K562 (cell line): ENCODE measurements at regions not wholly inside any gene's neighbourhood (a gene's known extent, or its start where the extent isn't known, plus 50 kb on each side); places are given as distances from the start of the nearest gene placed in this dataset.

Experiments used
- ATAC-seq: fragments of 200-7000 bp; cut with Tn5 transposase; 3 replicates; pipeline ENCODE4 v1.9.1; 2020; ENCODE audit warnings: moderate library complexity
- BruUV-seq: library from RNA; stranded (reverse); fragments of 400-500 nt; replicated peaks from 2 replicates; lab custom pipeline; 2021; lab: Mats Ljungman, UMichigan
- CTCF ChIA-PET: fragments of 300-600 bp; formaldehyde crosslinking; extraction: SDS; loops from one replicate; lab custom pipeline; 2021; ENCODE audit warnings: low intra/inter-chr PET ratio; lab: Yijun Ruan, JAX
- POLR2A ChIA-PET: fragments of 300-600, 350-650 bp; sonication (Branson Sonifier 250); formaldehyde crosslinking; extraction: SDS; loops from one replicate; lab custom pipeline; 2021; ENCODE audit warnings: antibody characterized with exemption, inconsistent platforms; lab: Yijun Ruan, JAX
- DNase-seq, 4 experiments: peaks; one replicate each; pipeline versions ENCODE4 v3.0.0 to v3.0.0-alpha.2; 2011 to 2018; ENCODE audit warnings: low spot score in 3 of 4, mixed read lengths in 3 of 4; ENCODE audit errors: extremely low read depth in 1 of 4
- FAIRE-seq: peaks from 2 replicates; lab custom pipeline; 2011; peaks lifted over from hg19 to GRCh38; lab: Jason Lieb, UNC
- H2AFZ ChIP-seq: 2 replicates; pipeline ENCODE4 v1.6.0; 2011; ENCODE audit warnings: low read depth, low read length, control low read depth, inconsistent platforms
- H3K27ac ChIP-seq: fragments of 200-600 bp; 3 replicates; pipeline ENCODE4 v1.8.0; 2011; ENCODE audit warnings: low read depth, mild to moderate bottlenecking, control low read depth, inconsistent platforms, low read length, moderate library complexity, mixed read lengths; ENCODE audit errors: extremely low read depth
- H3K27me3 ChIP-seq, 2 experiments: fragments of 300-600 bp in 1 of 2; 2 replicates in 1 of 2; 3 replicates in 1 of 2; pipeline versions ENCODE4 v1.6.0 to v1.8.0; 2011; ENCODE audit warnings: inconsistent platforms in 2 of 2, low read length in 2 of 2, mild to moderate bottlenecking in 1 of 2, mixed read lengths in 1 of 2, moderate library complexity in 1 of 2; ENCODE audit not compliant: control insufficient read depth in 2 of 2, insufficient read depth in 2 of 2
- H3K36me3 ChIP-seq: fragments of 300-600 bp; 3 replicates; pipeline ENCODE4 v1.8.0; 2011; ENCODE audit warnings: mild to moderate bottlenecking, low read length, inconsistent platforms; ENCODE audit not compliant: control insufficient read depth, insufficient read depth
- H3K4me1 ChIP-seq, 2 experiments: fragments of 200-600 bp in 1 of 2; replicated peaks in 1 of 2; 2 replicates in 1 of 2; 3 replicates in 1 of 2; pipeline versions ENCODE4 v1.5.1 to v1.8.0; 2011; ENCODE audit warnings: inconsistent platforms in 2 of 2, low read length in 2 of 2, mild to moderate bottlenecking in 1 of 2, mixed read lengths in 1 of 2, moderate library complexity in 1 of 2; ENCODE audit not compliant: control insufficient read depth in 2 of 2, insufficient read depth in 2 of 2
- H3K4me2 ChIP-seq: 2 replicates; pipeline ENCODE4 v1.6.1; 2011; ENCODE audit warnings: low read length, control low read depth, inconsistent platforms, mixed read lengths; ENCODE audit not compliant: insufficient read depth
- H3K4me3 ChIP-seq: fragments of 200-600 bp; sonication (generic), shearing (Covaris generic); 2 replicates; pipeline ENCODE4 v1.5.1; 2016; ENCODE audit warnings: control low read depth, inconsistent platforms
- H3K79me2 ChIP-seq: fragments of 200-600 bp; 3 replicates; pipeline ENCODE4 v1.8.0; 2011; ENCODE audit warnings: low read length, inconsistent platforms; ENCODE audit not compliant: control insufficient read depth, insufficient read depth
- H3K9ac ChIP-seq, 2 experiments: 2 replicates each; pipeline versions ENCODE4 v1.6.0 to v1.6.1; 2011; ENCODE audit warnings: low read depth in 2 of 2, low read length in 2 of 2, control low read depth in 1 of 2, inconsistent platforms in 1 of 2, mild to moderate bottlenecking in 1 of 2, mixed read lengths in 1 of 2; ENCODE audit not compliant: insufficient read depth in 1 of 2
- H3K9me1 ChIP-seq: one replicate; pipeline ENCODE4 v1.6.0; 2011; ENCODE audit warnings: inconsistent platforms, mild to moderate bottlenecking, low read length, moderate library complexity; ENCODE audit not compliant: control insufficient read depth, insufficient read depth
- H3K9me3 ChIP-seq: replicated peaks from 2 replicates; pipeline ENCODE4 v1.5.1; 2011; ENCODE audit warnings: low read depth, low read length, inconsistent platforms; ENCODE audit not compliant: control insufficient read depth, insufficient read depth
- H4K20me1 ChIP-seq: replicated peaks from 2 replicates; pipeline ENCODE4 v1.6.1; 2011; ENCODE audit warnings: low read length, inconsistent platforms, mixed read lengths; ENCODE audit not compliant: control insufficient read depth, insufficient read depth
- ARID4B ChIP-seq: sonication (generic); formaldehyde crosslinking; IDR thresholded peaks from 2 replicates; pipeline ENCODE4 v1.8.0; 2022; ENCODE audit warnings: mild to moderate bottlenecking, missing genetic modification reagents
- CREBBP ChIP-seq: IDR thresholded peaks from one replicate; pipeline ENCODE4 v1.6.1; 2012; ENCODE audit warnings: low read depth, mild to moderate bottlenecking, control low read depth, inconsistent platforms, low read length
- HSF4 ChIP-seq: fragments of 250-450 bp; sonication (Bioruptor Pico); IDR thresholded peaks from 2 replicates; pipeline ENCODE4 v2.1.2; 2022; ENCODE audit warnings: mild to moderate bottlenecking, moderate library complexity, borderline replicate concordance
- PML ChIP-seq: IDR thresholded peaks from 2 replicates; pipeline ENCODE4 v1.6.1; 2012; ENCODE audit warnings: low read length, inconsistent platforms
- SMAD4 ChIP-seq: fragments of 250-450 bp; sonication (Bioruptor Pico); conservative IDR thresholded peaks from 2 replicates; pipeline ENCODE4 v1.8.0; 2021; ENCODE audit warnings: inconsistent platforms, mild to moderate bottlenecking, moderate library complexity
- ZNF121 ChIP-seq: sonication (generic); formaldehyde crosslinking; conservative IDR thresholded peaks from 2 replicates; pipeline ENCODE4 v1.8.0; 2022; ENCODE audit warnings: missing genetic modification reagents
- ZNF41 ChIP-seq: fragments of 250-450 bp; sonication (Bioruptor Pico); conservative IDR thresholded peaks from 2 replicates; pipeline ENCODE4 v1.4.0; 2020; ENCODE audit warnings: mild to moderate bottlenecking
- ZNF717 ChIP-seq: fragments of 250-450 bp; sonication (Bioruptor Pico); IDR thresholded peaks from 2 replicates; pipeline ENCODE4 v1.5.0; 2021
- WGBS: fragments of 100-300 bp; shearing (Covaris generic); methylation state at CpG from one replicate; pipeline ENCODE4 v1.1.6; 2016; ENCODE audit warnings: low coverage, mixed read lengths; ENCODE audit not compliant: insufficient coverage; ENCODE audit errors: missing lambda C conversion rate; 5-methylcytosine and 5-hydroxymethylcytosine counted together
- in situ Hi-C: fragments of 300-500 bp; cut with MboI; formaldehyde crosslinking; loops from 4 replicates; pipeline ENCODE4 v1.15.0; 2018; ENCODE audit warnings: inconsistent platforms, mixed read lengths
- intact Hi-C: fragments of 100-400 bp; cut with micrococcal nuclease; formaldehyde crosslinking; loops from 2 replicates; pipeline ENCODE4 v1.14.2; 2022
- TF ChIP-seq, protein P1 (sequence below): fragments of 250-450 bp; sonication (Bioruptor Pico); IDR thresholded peaks from 2 replicates; pipeline ENCODE4 v1.5.0; 2022; ENCODE audit warnings: mild to moderate bottlenecking
- TF ChIP-seq, protein P2 (sequence below): fragments of 150-350 bp; IDR thresholded peaks from 2 replicates; pipeline ENCODE4 v1.6.1; 2014; ENCODE audit warnings: low read depth, mild to moderate bottlenecking, low read length, borderline replicate concordance

DNA sequence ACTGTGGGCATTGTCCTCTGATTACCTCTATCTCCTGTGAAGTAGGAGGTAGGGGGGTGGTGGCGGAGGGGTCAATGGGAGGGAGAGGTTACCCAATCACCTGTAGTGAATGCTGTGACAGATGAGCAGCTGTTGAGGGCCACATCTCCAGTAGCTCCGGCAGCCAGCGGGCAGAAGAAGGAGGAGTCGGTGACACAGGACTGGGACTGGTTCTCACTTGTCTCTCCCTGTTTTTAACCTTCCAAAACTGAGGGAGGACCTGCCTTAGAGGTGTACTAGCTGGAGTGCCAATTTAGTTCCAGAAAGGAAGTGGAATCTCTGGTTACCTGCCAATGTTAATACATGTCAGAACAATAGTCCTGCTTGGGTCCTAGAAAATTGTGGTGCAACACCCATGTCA lies 56.2 kb upstream of the ENAH start (continued):
- TF ChIP-seq CREBBP (no peak), ZNF41 (no peak), SMAD4 (CRISPR knock-in tag) (no peak), ZNF121 (CRISPR knock-in tag) (no peak), ARID4B (no peak), PML (no peak), HSF4 (CRISPR knock-in tag) (no peak)

DNA sequence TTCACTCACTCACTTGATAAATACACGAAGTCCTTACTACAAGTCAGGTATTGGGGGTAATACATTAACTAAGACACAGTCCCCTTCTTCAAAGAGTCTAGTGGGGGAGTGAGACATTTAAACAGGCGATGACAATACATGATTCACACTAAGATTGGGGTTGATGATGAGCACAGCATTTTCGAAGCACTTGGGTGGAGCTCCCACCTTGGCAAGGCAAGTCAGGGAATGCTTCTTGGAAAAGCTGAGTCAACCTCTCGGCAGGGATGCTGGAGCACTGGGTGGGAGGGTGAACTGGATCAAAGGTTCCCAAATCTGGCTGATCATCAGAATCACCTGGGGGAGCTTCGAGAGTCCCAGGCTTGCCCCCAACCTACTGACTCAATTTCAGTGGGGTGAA lies 57.9 kb upstream of the ENAH start:
- Histone ChIP-seq H3K4me3 (no peak overlapping the region), H3K4me2 (no peak overlapping the region), H3K27ac (no peak overlapping the region), H3K79me2 (no peaks in the 10 kb centered on the region), H4K20me1 (no peaks in the 10 kb centered on the region), H3K27me3 (peaks cover 28 to 52% of the 10 kb centered on the region in 2 experiments), H3K4me1 (no peaks in the 10 kb centered on the region), H3K9me3 (no peaks in the 10 kb centered on the region), H3K9ac (no peak overlapping the region), H2AFZ (no peak overlapping the region), H3K9me1 (no peaks in the 10 kb centered on the region), H3K36me3 (no peaks in the 10 kb centered on the region)
- in situ Hi-C loops, result no loop called here
- intact Hi-C loops, result no loop called here
- ChIA-PET CTCF (no interaction called here), POLR2A (interaction anchor here (0.6 to 0.7 kb wide), 2 partner anchors 220 to 407 kb away, joined by 3 read pairs; no protein-coding TSS in a partner anchor)
- no peak for DNase-seq
- BruUV-seq, result no TSS peak
- no peak for FAIRE-seq
- 0% methylated on average over 5 of the region's 5 CpGs for WGBS
- ATAC-seq, result no peak
- TF ChIP-seq, protein P1, sequence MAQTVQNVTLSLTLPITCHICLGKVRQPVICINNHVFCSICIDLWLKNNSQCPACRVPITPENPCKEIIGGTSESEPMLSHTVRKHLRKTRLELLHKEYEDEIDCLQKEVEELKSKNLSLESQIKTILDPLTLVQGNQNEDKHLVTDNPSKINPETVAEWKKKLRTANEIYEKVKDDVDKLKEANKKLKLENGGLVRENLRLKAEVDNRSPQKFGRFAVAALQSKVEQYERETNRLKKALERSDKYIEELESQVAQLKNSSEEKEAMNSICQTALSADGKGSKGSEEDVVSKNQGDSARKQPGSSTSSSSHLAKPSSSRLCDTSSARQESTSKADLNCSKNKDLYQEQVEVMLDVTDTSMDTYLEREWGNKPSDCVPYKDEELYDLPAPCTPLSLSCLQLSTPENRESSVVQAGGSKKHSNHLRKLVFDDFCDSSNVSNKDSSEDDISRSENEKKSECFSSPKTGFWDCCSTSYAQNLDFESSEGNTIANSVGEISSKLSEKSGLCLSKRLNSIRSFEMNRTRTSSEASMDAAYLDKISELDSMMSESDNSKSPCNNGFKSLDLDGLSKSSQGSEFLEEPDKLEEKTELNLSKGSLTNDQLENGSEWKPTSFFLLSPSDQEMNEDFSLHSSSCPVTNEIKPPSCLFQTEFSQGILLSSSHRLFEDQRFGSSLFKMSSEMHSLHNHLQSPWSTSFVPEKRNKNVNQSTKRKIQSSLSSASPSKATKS (CRISPR knock-in tag), result no peak
- TF ChIP-seq ZNF717 (CRISPR knock-in tag), result no peak
- TF ChIP-seq, protein P2, sequence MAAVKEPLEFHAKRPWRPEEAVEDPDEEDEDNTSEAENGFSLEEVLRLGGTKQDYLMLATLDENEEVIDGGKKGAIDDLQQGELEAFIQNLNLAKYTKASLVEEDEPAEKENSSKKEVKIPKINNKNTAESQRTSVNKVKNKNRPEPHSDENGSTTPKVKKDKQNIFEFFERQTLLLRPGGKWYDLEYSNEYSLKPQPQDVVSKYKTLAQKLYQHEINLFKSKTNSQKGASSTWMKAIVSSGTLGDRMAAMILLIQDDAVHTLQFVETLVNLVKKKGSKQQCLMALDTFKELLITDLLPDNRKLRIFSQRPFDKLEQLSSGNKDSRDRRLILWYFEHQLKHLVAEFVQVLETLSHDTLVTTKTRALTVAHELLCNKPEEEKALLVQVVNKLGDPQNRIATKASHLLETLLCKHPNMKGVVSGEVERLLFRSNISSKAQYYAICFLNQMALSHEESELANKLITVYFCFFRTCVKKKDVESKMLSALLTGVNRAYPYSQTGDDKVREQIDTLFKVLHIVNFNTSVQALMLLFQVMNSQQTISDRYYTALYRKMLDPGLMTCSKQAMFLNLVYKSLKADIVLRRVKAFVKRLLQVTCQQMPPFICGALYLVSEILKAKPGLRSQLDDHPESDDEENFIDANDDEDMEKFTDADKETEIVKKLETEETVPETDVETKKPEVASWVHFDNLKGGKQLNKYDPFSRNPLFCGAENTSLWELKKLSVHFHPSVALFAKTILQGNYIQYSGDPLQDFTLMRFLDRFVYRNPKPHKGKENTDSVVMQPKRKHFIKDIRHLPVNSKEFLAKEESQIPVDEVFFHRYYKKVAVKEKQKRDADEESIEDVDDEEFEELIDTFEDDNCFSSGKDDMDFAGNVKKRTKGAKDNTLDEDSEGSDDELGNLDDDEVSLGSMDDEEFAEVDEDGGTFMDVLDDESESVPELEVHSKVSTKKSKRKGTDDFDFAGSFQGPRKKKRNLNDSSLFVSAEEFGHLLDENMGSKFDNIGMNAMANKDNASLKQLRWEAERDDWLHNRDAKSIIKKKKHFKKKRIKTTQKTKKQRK, result no peak
